ENCODE measurements at regions not wholly inside any gene's neighbourhood (a gene's known extent, or its start where the extent isn't known, plus 50 kb on each side); places are given as distances from the start of the nearest gene placed in this dataset.

DNA sequence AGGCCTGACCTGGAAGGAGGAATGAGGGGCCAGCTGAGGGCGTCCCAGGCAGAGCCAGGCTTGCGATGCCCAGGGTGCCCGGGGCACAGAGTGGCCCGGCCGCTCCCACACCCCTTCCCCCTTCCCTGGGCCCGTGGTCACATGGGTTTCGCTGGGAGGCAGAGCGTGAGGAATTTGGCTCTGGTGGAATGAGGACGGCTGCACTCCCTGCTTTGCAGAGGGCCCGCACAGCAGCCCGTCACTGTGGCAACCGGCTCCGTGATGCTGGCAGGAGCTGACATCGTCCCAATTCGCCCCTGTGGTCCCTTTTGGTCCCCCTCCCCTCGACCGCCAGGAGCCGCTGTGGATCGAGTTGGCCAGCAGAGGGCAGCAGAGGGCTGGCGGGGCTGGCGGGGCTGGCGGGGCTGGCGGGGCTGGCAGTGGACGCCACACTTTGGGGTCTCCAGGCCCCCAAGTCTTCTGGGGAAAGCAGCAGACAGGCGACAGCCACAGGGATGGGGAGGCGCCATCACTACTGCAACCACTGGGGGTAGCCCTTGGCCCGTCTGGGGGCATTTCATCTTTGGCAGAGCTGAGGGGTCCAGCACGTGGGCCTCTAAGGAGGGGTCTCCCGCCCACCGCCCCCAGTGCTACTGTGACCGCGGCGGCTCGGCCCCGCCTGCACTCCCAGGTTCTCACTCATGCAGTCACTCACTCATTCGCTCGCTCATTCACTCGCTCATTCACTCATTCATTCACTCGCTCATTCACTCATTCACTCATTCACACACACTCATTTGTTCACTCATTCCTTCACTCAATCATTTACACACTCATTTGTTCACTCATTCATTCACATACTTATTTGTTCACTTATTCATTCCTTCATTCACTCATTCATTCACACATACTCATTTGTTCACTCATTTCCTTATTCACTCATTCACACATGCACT lies 49.7 kb upstream of the BHLHE23 start:
- Mint-ChIP-seq H3K9me3 (no peaks in the 10 kb centered on the region), H3K4me3 (no peak overlapping the region), H3K36me3 (no peaks in the 10 kb centered on the region), H3K27ac (no peak overlapping the region), H3K4me1 (no peaks in the 10 kb centered on the region), H3K27me3 (peaks cover 8% of the 10 kb centered on the region)
- peak; percentile 68 for DNase-seq
